KG1 (cell line): ENCODE measurements at regions not wholly inside any gene's neighbourhood (a gene's known extent, or its start where the extent isn't known, plus 50 kb on each side); places are given as distances from the start of the nearest gene placed in this dataset.

ENCODE experiments used
- DNase-seq: peaks from one replicate; lab custom pipeline; 2025; lab: John Stamatoyannopoulos, UW

DNA sequence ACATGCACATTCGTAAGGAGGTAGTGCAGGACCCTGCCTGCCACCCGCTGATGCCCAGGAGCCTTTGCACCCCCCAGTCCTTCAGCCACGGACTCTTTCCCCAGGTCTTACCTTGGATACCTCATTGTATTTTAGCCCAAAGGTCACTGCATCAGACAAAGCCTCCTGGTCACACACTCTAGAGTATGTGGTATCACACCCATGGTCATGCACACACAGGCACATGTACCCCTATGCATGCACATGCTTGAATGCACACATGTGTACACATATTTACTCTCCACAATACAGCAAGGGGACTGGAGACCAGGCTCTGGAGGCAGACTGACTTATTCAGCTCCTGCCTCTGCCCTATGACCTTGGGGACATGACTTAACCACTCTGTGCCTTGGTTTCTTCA lies 357.5 kb downstream of the C16orf95 start:
- no peak for DNase-seq

DNA sequence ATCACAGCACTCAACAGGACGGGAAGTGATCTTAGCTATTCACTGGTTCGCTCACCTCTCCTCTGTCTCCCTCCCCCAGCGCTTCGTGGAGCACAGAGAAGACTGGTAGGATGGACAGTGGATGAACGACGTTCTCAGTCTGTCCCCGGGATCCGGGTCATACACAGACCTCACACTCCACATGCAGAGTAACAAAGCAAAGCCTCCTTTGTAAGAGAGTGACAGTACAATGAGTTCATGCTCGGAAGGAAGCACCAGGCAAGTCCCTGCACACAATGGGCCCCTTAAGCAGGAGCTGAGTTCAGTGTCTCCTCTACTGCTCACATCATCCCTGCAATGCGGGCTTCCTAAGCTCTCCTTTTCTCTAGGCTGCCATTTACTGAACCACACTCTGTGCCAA lies 356.9 kb downstream of the C16orf95 start:
- DNase-seq, result no peak

DNA sequence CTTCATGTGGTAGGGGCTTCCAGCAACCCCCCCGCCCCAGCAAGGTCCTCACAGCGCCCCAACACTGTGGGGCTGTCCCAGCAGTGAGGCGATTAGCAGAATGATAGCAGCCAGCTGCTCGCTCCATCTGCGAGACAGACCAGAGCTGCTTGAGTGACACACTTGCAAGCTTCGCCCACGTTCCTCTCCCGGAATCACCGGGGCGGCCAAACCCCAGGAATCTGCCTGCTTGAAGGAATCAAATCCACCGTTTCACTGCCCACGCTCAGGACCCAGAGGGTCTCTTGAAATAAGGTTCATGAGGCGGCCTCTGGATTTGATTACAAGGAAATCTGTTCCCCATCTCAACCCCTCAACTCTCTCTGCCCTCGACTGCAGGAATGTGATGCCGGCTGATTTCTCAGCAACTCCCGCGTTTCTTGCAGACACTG lies 356.0 kb downstream of the C16orf95 start:
- DNase-seq, result no peak

GRCh38 chr16:86962259-86962658 lies 354.9 kb downstream of the C16orf95 start:
- DNase-seq, result no peak

DNA sequence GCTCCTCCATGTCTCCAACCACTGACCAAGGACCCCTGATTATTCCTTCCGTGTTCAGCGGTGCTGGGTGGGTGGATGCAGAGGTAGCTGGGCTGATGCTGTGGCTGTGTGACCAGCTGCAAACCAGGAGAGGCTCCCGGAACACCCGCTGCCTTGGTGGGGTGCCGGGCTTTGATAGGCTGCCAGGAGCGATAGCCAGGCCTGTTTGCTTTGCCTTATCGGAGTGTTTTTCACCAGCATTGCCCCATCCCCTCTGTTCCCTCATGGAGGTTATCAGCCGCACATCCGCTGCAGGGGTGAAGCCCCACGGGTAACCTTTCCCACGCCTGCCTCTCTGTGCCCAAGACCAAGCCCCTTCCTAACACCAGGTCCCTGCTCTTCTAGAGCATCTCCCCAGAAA lies 354.3 kb downstream of the C16orf95 start:
- no peak for DNase-seq

- no peak for DNase-seq
These were observed 353.3 kb downstream of the C16orf95 start for GRCh38 chr16:86963600-86964575.

DNA sequence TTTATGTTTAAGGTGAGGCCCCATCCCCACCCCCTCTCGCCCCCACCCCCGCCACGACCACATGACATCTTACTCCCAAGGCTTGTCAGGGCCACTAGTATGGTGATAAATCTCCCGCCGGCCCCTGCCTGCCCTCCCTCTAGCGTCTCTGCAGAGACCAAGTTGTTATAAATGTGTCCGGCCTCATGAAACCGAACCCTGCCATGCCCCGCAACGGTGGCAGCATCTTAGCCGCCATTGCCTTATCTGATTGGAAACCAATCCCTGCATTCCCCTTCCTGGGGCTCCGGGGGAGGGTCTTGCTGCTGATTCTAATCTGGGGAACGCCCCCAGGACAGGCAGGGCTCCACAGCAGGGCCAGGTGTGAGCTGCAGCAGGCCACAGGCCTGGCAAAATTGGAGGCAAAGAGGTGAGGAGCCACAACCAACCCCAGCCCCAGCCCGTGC lies 352.4 kb downstream of the C16orf95 start:
- no peak for DNase-seq

DNA sequence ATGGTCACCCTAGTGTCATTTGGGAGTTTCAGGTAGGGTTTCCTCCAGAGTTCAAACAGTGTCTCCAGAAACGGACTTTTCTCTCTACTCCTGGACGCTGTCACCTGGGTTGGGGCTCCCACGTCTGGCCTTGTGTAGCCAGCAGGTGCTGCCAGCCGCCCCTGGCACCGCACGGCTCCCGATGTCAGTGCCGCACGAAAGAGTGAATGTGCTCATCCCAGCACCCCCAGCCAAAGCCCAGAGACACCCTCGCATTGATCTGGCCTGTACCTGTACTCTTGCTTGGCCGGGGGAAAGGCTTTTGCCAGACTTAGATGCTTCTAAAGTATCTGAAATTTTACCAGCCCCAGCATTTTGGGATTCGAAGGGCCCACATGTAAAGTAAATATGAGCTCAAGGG lies 351.9 kb downstream of the C16orf95 start:
- DNase-seq, result no peak

DNA sequence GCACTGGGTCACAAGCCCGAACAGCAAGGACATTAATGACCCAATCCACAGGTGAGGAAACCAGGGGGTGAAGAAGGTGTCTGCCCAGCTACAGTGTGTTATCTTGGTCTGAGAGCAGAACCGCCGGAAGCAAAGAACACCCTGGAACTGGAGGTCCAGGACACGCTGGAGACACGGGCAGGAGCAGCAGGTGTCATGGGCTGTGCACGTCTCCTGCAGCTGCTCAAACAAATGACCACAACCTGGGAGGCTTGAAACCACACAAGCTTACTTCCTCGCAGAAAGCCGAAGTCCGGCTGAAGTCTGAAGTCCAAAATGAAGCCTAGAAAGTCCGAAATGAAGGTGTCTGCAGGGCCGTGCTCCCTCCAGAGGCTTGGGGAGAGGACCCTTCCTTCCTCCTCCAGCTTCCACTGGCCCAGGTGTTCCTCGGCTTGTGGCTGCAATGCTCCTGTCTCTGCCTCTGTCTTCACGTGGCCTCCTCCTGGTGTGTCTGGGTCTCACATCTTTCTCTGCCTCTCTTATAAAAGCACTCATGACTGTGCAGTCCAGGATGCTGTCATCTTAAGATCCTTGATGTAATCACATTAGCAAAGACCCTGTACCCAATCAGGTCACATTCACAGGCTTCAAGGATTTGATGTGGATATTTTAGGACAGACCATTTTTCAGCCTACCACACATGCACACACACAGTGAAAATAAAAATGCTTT lies 351.2 kb downstream of the C16orf95 start:
- no peak for DNase-seq

- DNase-seq, result no peak
These were observed 350.4 kb downstream of the C16orf95 start for GRCh38 chr16:86966777-86967176.

- DNase-seq, result no peak
These were observed 348.3 kb downstream of the C16orf95 start for GRCh38 chr16:86968866-86969265.

DNA sequence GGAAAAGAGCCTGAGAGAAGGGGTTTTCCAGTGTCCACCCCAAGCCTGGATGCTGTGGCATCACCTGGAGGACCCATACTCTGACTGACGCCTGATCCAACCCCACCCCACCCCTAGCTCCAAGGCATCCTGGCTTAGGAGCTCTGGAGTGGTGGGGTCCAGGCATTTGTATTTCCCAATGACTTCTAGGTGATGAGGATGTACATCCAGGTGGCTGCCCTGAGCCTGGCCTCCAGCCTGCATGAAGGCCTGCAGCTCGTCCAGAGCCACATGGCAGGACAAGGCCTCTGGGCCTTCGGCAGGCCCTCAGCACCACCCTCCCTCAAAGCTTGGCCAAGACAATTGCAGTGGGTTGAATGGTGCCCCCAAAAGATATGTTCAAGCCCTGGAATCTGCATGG lies 347.5 kb downstream of the C16orf95 start:
- no peak for DNase-seq

GRCh38 chr16:86970279-86970678 lies 346.9 kb downstream of the C16orf95 start:
- DNase-seq, result no peak

DNA sequence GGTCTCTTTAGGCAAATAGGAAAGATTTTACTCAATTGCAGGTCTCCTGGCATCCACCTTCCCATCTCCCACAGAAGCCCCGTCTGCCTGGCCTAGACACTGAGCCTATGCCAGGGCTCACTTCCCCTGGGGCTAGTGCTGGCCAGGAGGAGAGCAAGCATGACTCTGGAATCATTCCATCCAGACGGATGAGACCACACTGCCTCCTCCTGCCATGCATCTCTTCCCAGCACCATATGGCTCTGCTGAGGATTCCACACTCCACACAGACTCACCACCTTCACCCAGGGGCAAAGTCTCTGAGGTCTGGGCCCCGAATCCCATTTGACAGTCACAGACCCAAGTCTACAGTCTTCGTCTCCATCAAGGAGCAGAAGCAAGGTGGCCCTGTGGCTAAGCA lies 346.5 kb downstream of the C16orf95 start:
- DNase-seq, result no peak

DNA sequence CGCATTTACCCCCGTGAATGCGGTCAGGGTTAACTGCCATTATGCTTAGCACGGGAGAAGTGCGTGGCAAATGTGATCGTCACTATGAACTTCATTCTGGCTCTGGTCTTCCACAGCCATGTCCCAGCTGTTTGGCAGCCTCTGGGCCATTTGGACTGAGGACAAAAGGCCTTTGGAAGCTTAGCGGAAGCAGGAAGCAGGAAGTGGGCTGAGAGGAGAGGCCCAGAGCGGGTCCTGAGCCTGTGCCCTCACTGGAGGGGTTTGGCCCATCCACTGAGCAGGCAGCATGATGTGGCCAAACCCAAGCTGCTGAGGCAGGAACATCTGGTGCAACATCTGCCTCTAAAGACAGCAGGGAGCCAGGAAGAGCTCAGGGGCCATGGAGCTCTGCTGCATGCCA lies 345.9 kb downstream of the C16orf95 start:
- no peak for DNase-seq

- no peak for DNase-seq
These were observed 343.1 kb downstream of the C16orf95 start for GRCh38 chr16:86974120-86974519.

DNA sequence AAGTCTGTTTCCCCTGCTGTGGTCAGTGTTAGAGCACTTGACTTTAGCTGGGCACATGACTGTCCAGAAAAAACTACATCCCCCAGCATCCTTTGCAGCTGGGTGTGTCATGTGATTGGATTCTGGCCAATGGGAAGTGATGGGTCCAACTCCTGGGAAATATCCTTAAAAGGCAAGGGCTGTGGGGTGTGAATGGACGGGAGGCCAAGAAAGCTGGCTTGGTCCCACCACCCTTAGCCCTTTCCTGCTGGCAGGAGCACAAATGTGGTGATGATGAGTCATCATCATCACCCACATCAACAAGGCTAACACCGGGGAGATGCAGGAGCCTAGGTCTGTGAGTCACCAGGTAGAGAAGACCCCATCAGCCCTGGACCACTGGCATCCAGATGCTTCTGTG lies 341.7 kb downstream of the C16orf95 start:
- no peak for DNase-seq

DNA sequence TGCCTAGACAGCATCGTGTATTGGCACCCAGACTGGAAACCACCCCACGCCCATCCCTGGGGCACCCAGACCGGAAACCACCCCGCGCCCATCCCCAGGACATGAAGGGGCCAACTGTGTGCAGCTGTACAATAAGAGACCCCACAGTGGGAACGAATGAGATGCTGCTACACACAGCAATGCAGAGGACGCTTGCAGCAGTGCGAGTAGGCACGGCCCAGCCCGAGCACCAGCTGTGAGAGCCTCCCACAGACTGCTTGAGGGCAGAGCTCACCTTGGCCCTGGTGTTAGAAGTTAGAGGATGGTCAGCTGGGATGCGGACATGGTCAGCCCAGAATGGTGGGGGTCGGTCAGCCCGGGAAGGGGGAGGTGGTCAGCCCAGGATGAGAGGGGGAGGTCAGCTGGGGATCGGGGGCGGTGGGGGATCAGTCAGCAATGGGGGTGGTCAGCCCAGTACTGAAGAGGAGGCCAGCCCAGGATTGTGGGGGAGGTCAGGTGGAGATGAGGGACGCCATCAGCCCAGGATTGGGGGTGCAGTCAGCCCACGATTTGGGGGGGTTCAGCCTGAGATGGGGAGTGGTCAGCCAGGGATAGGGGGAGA lies 340.0 kb downstream of the C16orf95 start:
- no peak for DNase-seq

DNA sequence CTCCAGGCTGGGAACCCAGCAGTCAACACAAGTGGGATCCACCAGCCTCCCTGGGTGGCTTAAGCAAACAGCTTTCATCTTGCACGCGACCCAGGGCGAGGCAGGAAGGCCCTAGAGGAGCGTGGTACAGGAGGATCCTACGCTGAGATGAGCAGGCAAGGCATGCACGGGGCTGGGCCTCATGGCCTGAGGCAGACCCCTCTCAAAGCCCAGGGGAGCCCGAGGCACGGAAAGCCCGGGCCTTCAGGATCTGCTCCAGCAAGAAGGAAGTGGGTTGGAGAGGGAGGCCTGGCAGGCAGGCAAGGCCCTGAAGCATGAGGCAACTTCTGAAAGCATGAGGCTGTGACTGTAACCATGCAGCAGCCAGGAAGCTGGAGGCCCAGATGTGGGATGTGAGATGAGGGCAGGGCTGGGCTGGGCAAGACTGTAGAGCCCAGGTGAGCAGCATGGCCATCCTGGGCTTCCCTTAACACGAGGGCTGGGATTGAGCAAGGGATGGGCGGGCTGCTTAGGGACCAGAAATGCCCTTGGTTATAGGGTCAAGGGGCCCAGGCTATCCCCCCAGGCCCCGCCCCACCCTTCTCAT lies 338.7 kb downstream of the C16orf95 start:
- no peak for DNase-seq

GRCh38 chr16:86979061-86979460 lies 338.1 kb downstream of the C16orf95 start:
- no peak for DNase-seq

GRCh38 chr16:86979984-86980553 lies 337.1 kb downstream of the C16orf95 start:
- no peak for DNase-seq

GRCh38 chr16:86980644-86981043 lies 336.5 kb downstream of the C16orf95 start:
- DNase-seq, result no peak
